Transverse colon (tissue), 4 donors: ENCODE measurements at regions not wholly inside any gene's neighbourhood (a gene's known extent, or its start where the extent isn't known, plus 50 kb on each side); places are given as distances from the start of the nearest gene placed in this dataset.

Experiments used
- EP300 ChIP-seq: sonication (generic); formaldehyde crosslinking; IDR thresholded peaks from one replicate; pipeline ENCODE4 v1.6.1; 2017; ENCODE audit warnings: antibody characterized with exemption, low read depth
- POLR2A ChIP-seq: fragments of 450-650 bp; IDR thresholded peaks from one replicate; pipeline ENCODE4 v1.6.1; 2016; ENCODE audit warnings: antibody characterized with exemption, mild to moderate bottlenecking, moderate library complexity
- POLR2AphosphoS5 ChIP-seq, 3 donors: sonication (generic); formaldehyde crosslinking; IDR thresholded peaks; one replicate each; pipeline ENCODE4 v1.6.1; 2016; ENCODE audit warnings: antibody characterized with exemption in 3 of 3
- TF ChIP-seq, protein P1 (sequence below), 5 experiments: fragments of 200-600 bp in 3 of 5; fragments of 450-650 bp in 2 of 5; sonication (generic) in 3 of 5; IDR thresholded peaks; 1 replicate in 2 of 5; 2 replicates in 3 of 5; pipeline ENCODE4 v1.5.1; 2016 to 2017; ENCODE audit warnings: antibody characterized with exemption in 5 of 5, inconsistent platforms in 3 of 5, mild to moderate bottlenecking in 2 of 5, moderate library complexity in 1 of 5

DNA sequence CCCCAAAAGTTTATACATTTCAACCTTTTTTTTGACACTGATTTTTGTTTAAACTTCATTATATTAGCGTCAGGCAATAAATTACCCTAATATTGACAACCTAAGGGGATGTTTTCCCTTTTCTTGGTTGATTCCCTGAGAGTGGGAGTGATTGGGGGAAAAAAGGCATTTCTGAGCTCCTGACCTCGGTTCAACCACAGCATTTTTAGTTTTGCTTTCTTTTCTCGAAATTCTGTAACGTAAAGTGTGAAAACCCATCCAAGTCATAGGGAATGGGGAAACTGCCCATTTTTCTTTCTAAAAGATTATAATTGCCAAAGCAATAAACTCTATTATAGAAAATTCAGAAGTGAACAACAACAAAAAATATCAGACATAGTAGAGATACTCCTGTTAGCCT is 67.9 kb upstream of the SPACA1 start:
- TF ChIP-seq, protein P1, sequence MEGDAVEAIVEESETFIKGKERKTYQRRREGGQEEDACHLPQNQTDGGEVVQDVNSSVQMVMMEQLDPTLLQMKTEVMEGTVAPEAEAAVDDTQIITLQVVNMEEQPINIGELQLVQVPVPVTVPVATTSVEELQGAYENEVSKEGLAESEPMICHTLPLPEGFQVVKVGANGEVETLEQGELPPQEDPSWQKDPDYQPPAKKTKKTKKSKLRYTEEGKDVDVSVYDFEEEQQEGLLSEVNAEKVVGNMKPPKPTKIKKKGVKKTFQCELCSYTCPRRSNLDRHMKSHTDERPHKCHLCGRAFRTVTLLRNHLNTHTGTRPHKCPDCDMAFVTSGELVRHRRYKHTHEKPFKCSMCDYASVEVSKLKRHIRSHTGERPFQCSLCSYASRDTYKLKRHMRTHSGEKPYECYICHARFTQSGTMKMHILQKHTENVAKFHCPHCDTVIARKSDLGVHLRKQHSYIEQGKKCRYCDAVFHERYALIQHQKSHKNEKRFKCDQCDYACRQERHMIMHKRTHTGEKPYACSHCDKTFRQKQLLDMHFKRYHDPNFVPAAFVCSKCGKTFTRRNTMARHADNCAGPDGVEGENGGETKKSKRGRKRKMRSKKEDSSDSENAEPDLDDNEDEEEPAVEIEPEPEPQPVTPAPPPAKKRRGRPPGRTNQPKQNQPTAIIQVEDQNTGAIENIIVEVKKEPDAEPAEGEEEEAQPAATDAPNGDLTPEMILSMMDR (IDR thresholded peaks at IDR 0.05) = no peak
- TF ChIP-seq POLR2AphosphoS5 (IDR thresholded peaks at IDR 0.05) (no peak), POLR2A (no peak), EP300 (no peak)
